ENCODE measurements at regions not wholly inside any gene's neighbourhood (a gene's known extent, or its start where the extent isn't known, plus 50 kb on each side); places are given as distances from the start of the nearest gene placed in this dataset.

DNA sequence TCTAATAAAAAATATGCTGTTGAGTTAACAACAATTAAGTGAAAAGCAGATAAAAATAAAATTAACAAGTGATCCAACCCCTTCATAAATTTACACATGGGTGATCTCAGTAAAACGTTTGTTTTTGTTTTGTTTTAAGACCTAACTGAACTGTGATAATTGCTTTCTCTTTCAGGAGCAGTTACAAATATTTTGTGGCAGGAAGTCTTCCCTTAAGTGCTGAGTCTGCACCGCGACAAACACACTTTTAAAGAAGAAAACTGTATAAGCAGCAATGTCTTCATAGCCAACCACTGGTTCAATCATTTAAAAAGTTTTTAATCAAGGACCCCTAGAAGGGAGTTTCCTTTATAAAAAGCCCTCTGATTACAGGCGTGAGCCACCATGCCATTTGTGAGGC, 53.7 kb upstream of the NFKB1 start:
- H3F3A ChIP-seq (ENCODE audit: insufficient read depth, low read depth), result no peaks in the 10 kb centered on the region
- no peaks in the 10 kb centered on the region for H3K36me3 ChIP-seq (ENCODE audit: low read depth)
- H3K4me1 ChIP-seq (replicated peaks; ENCODE audit: insufficient read depth), result no peaks in the 10 kb centered on the region
- no peaks in the 10 kb centered on the region for H4K20me1 ChIP-seq (ENCODE audit: insufficient read depth)
- no peak overlapping the region for H3K4me2 ChIP-seq
- BruUV-seq (replicated peaks), result no TSS peak
- H3K79me2 ChIP-seq (ENCODE audit: low read depth), result no peaks in the 10 kb centered on the region
- ChIA-PET POLR2A (ENCODE audit: unreplicated experiment) (no interaction called here), CTCF (no interaction called here)
- H3K9me3 ChIP-seq (ENCODE audit: insufficient read depth, low read depth), result no peaks in the 10 kb centered on the region
- TF ChIP-seq, protein P1, sequence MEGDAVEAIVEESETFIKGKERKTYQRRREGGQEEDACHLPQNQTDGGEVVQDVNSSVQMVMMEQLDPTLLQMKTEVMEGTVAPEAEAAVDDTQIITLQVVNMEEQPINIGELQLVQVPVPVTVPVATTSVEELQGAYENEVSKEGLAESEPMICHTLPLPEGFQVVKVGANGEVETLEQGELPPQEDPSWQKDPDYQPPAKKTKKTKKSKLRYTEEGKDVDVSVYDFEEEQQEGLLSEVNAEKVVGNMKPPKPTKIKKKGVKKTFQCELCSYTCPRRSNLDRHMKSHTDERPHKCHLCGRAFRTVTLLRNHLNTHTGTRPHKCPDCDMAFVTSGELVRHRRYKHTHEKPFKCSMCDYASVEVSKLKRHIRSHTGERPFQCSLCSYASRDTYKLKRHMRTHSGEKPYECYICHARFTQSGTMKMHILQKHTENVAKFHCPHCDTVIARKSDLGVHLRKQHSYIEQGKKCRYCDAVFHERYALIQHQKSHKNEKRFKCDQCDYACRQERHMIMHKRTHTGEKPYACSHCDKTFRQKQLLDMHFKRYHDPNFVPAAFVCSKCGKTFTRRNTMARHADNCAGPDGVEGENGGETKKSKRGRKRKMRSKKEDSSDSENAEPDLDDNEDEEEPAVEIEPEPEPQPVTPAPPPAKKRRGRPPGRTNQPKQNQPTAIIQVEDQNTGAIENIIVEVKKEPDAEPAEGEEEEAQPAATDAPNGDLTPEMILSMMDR (conservative IDR thresholded peaks at IDR 0.05), result no peak
- TF ChIP-seq EZH2 (IDR thresholded peaks at IDR 0.05; ENCODE audit: low read depth), result no peak
- no peak for DNase-seq
- H3K9me2 ChIP-seq (ENCODE audit: insufficient read depth), result no peaks in the 10 kb centered on the region
- no peak overlapping the region for H3K27ac ChIP-seq
- no peak overlapping the region for H3K4me3 ChIP-seq
- intact Hi-C loops (cut with micrococcal nuclease; ENCODE audit: unreplicated experiment), result loop anchor here (10.0 kb wide), 1 partner anchor 157 kb away; no protein-coding TSS in a partner anchor
- H2AFZ ChIP-seq, result no peak overlapping the region
- no peaks in the 10 kb centered on the region for H3K27me3 ChIP-seq (ENCODE audit: insufficient read depth, low read depth)

DNA sequence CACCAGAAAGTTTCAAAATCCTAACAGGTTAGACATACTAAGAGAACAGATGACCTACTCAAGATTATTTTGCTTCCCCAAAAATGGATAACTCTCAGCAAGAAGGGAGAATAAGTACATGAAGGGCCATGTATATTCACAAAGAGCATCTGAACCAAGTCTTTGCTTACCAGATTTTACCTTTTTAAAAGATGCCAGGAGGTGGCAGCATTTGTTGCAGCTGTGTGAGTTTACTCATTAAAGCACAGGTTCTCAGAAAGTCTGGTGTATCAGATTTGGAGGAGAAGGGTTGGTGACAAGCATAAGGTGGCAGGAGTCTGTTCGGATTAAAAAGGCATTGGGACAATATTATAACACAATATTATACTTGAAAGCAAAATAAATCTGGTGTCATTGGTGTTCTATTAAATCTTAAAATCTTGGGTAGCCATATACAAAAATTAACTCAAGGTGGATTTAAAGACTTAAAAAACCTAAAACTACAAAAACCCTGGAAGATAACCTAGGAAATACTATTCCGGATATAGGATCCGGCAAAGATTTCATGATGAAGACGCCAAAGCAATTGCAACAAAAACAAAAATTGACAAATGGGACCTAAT, 51.3 kb upstream of the NFKB1 start:
- H3K79me2 ChIP-seq (ENCODE audit: low read depth), result no peaks in the 10 kb centered on the region
- POLR2A ChIA-PET (ENCODE audit: unreplicated experiment), result no interaction called here
- H3K27ac ChIP-seq, result no peak overlapping the region

GRCh38 chr4:102451266-102451665, 49.9 kb upstream of the NFKB1 start:
- H4K20me1 ChIP-seq (ENCODE audit: insufficient read depth), result no peaks in the 10 kb centered on the region
- H3F3A ChIP-seq (ENCODE audit: insufficient read depth, low read depth), result no peaks in the 10 kb centered on the region
- no peaks in the 10 kb centered on the region for H3K4me1 ChIP-seq (replicated peaks; ENCODE audit: insufficient read depth)
- no TSS peak for BruUV-seq (replicated peaks)
- no peak overlapping the region for H3K4me2 ChIP-seq
- no peak overlapping the region for H3K27ac ChIP-seq
- no peak for DNase-seq
- intact Hi-C loops (cut with micrococcal nuclease; ENCODE audit: unreplicated experiment), result loop anchor here (5.0 kb wide), 1 partner anchor 641 kb away; no protein-coding TSS in a partner anchor
- TF ChIP-seq EZH2 (IDR thresholded peaks at IDR 0.05; ENCODE audit: low read depth), result no peak
- TF ChIP-seq, protein P1 (conservative IDR thresholded peaks at IDR 0.05), result no peak
- H3K79me2 ChIP-seq (ENCODE audit: low read depth), result no peaks in the 10 kb centered on the region
- ChIA-PET POLR2A (ENCODE audit: unreplicated experiment) (no interaction called here), CTCF (no interaction called here)
- no peak overlapping the region for H2AFZ ChIP-seq
- H3K9me2 ChIP-seq (ENCODE audit: insufficient read depth), result no peaks in the 10 kb centered on the region
- H3K4me3 ChIP-seq, result no peak overlapping the region
- no peaks in the 10 kb centered on the region for H3K36me3 ChIP-seq (ENCODE audit: low read depth)
- no peaks in the 10 kb centered on the region for H3K9me3 ChIP-seq (ENCODE audit: insufficient read depth, low read depth)
- no peaks in the 10 kb centered on the region for H3K27me3 ChIP-seq (ENCODE audit: insufficient read depth, low read depth)

More for the DNA sequence above, 51.3 kb upstream of the NFKB1 start:
- H3K4me3 ChIP-seq, result no peak overlapping the region
- H4K20me1 ChIP-seq (ENCODE audit: insufficient read depth), result no peaks in the 10 kb centered on the region
- H3K36me3 ChIP-seq (ENCODE audit: low read depth), result no peaks in the 10 kb centered on the region
- H3K9me3 ChIP-seq (ENCODE audit: insufficient read depth, low read depth), result no peaks in the 10 kb centered on the region
- H2AFZ ChIP-seq, result no peak overlapping the region
- intact Hi-C loops (cut with micrococcal nuclease; ENCODE audit: unreplicated experiment), result loop anchor here (1.0 to 10.0 kb wide), 4 partner anchors 155 to 642 kb away; no protein-coding TSS in a partner anchor
- TF ChIP-seq, protein P1 (conservative IDR thresholded peaks at IDR 0.05), result peak; percentile 63
- TF ChIP-seq EZH2 (IDR thresholded peaks at IDR 0.05; ENCODE audit: low read depth), result no peak
- CTCF ChIA-PET, result no interaction called here
- DNase-seq, result peak in 1 of 2 experiments; percentile 13
- no peak overlapping the region for H3K4me2 ChIP-seq
- no peaks in the 10 kb centered on the region for H3K27me3 ChIP-seq (ENCODE audit: insufficient read depth, low read depth)
- H3K4me1 ChIP-seq (replicated peaks; ENCODE audit: insufficient read depth), result no peaks in the 10 kb centered on the region
- no TSS peak for BruUV-seq (replicated peaks)
- no peaks in the 10 kb centered on the region for H3F3A ChIP-seq (ENCODE audit: insufficient read depth, low read depth)
- no peaks in the 10 kb centered on the region for H3K9me2 ChIP-seq (ENCODE audit: insufficient read depth)
